ENCODE measurements at regions not wholly inside any gene's neighbourhood (a gene's known extent, or its start where the extent isn't known, plus 50 kb on each side); places are given as distances from the start of the nearest gene placed in this dataset.

GRCh38 chr1:104787866-104788510 lies 1038.3 kb downstream of the AMY1C start:
- H3K9ac ChIP-seq (ENCODE audit: low read length): no peak overlapping the region
- no peaks in the 10 kb centered on the region for H3K36me3 ChIP-seq (ENCODE audit: insufficient read depth, low read length)
- H3K27ac ChIP-seq (ENCODE audit: low read length): no peak overlapping the region
- no peak overlapping the region for H3K4me2 ChIP-seq (ENCODE audit: low read depth, low read length, poor library complexity, severe bottlenecking)
- no peaks in the 10 kb centered on the region for H3K79me2 ChIP-seq (ENCODE audit: low read length)
- H3K9me2 ChIP-seq (replicated peaks; ENCODE audit: insufficient read depth, low read length): no peaks in the 10 kb centered on the region
- H3K4me1 ChIP-seq (ENCODE audit: low read length): no peaks in the 10 kb centered on the region
- H3K9me3 ChIP-seq (ENCODE audit: low read length): peaks cover 5% of the 10 kb centered on the region
- H4K20me1 ChIP-seq (ENCODE audit: insufficient read depth, low read depth, low read length): no peaks in the 10 kb centered on the region
- no peak overlapping the region for H2AFZ ChIP-seq (ENCODE audit: low read length)
- H3K27me3 ChIP-seq (ENCODE audit: low read length): no peaks in the 10 kb centered on the region
- H3K4me3 ChIP-seq (ENCODE audit: low read length): no peak overlapping the region
- DNase-seq: no peak

GRCh38 chr1:104791030-104791429 lies 1041.3 kb downstream of the AMY1C start:
- H3K36me3 ChIP-seq (ENCODE audit: insufficient read depth, low read length): no peaks in the 10 kb centered on the region
- peaks cover 12% of the 10 kb centered on the region for H3K9me3 ChIP-seq (ENCODE audit: low read length)
- no peaks in the 10 kb centered on the region for H3K9me2 ChIP-seq (replicated peaks; ENCODE audit: insufficient read depth, low read length)
- no peak overlapping the region for H2AFZ ChIP-seq (ENCODE audit: low read length)
- no peaks in the 10 kb centered on the region for H3K79me2 ChIP-seq (ENCODE audit: low read length)
- H3K4me3 ChIP-seq (ENCODE audit: low read length): no peak overlapping the region
- H3K9ac ChIP-seq (ENCODE audit: low read length): no peak overlapping the region
- no peak for DNase-seq
- H3K27me3 ChIP-seq (ENCODE audit: low read length): no peaks in the 10 kb centered on the region
- H3K27ac ChIP-seq (ENCODE audit: low read length): no peak overlapping the region
- H3K4me2 ChIP-seq (ENCODE audit: low read depth, low read length, poor library complexity, severe bottlenecking): no peak overlapping the region
- no peaks in the 10 kb centered on the region for H4K20me1 ChIP-seq (ENCODE audit: insufficient read depth, low read depth, low read length)
- H3K4me1 ChIP-seq (ENCODE audit: low read length): no peaks in the 10 kb centered on the region

- Histone ChIP-seq H3K36me3 (ENCODE audit: insufficient read depth, low read length) (no peaks in the 10 kb centered on the region), H3K4me1 (ENCODE audit: low read length) (no peaks in the 10 kb centered on the region), H3K27ac (ENCODE audit: low read length) (no peak overlapping the region), H3K9ac (ENCODE audit: low read length) (no peak overlapping the region), H4K20me1 (ENCODE audit: insufficient read depth, low read depth, low read length) (no peaks in the 10 kb centered on the region), H3K9me3 (ENCODE audit: low read length) (peaks cover 17% of the 10 kb centered on the region), H3K27me3 (ENCODE audit: low read length) (no peaks in the 10 kb centered on the region), H3K4me3 (ENCODE audit: low read length) (no peak overlapping the region), H3K9me2 (replicated peaks; ENCODE audit: insufficient read depth, low read length) (no peaks in the 10 kb centered on the region), H3K79me2 (ENCODE audit: low read length) (no peaks in the 10 kb centered on the region), H3K4me2 (ENCODE audit: low read depth, low read length, poor library complexity, severe bottlenecking) (no peak overlapping the region), H2AFZ (ENCODE audit: low read length) (no peak overlapping the region)
- DNase-seq: no peak
Measured at GRCh38 chr1:104794035-104794434, 1044.3 kb downstream of the AMY1C start.

GRCh38 chr1:104795931-104796330 lies 1046.2 kb downstream of the AMY1C start:
- no peak overlapping the region for H3K4me3 ChIP-seq (ENCODE audit: low read length)
- H3K27me3 ChIP-seq (ENCODE audit: low read length): no peaks in the 10 kb centered on the region
- H2AFZ ChIP-seq (ENCODE audit: low read length): no peak overlapping the region
- H3K4me2 ChIP-seq (ENCODE audit: low read depth, low read length, poor library complexity, severe bottlenecking): no peak overlapping the region
- no peaks in the 10 kb centered on the region for H3K4me1 ChIP-seq (ENCODE audit: low read length)
- H3K9me2 ChIP-seq (replicated peaks; ENCODE audit: insufficient read depth, low read length): no peaks in the 10 kb centered on the region
- no peaks in the 10 kb centered on the region for H4K20me1 ChIP-seq (ENCODE audit: insufficient read depth, low read depth, low read length)
- DNase-seq: no peak
- H3K36me3 ChIP-seq (ENCODE audit: insufficient read depth, low read length): no peaks in the 10 kb centered on the region
- no peak overlapping the region for H3K9ac ChIP-seq (ENCODE audit: low read length)
- H3K9me3 ChIP-seq (ENCODE audit: low read length): peaks cover 23% of the 10 kb centered on the region
- H3K27ac ChIP-seq (ENCODE audit: low read length): no peak overlapping the region
- H3K79me2 ChIP-seq (ENCODE audit: low read length): no peaks in the 10 kb centered on the region

- Histone ChIP-seq H3K27me3 (ENCODE audit: low read length) (no peaks in the 10 kb centered on the region), H3K4me3 (ENCODE audit: low read length) (no peak overlapping the region), H3K9ac (ENCODE audit: low read length) (no peak overlapping the region), H3K9me2 (replicated peaks; ENCODE audit: insufficient read depth, low read length) (no peaks in the 10 kb centered on the region), H3K4me2 (ENCODE audit: low read depth, low read length, poor library complexity, severe bottlenecking) (no peak overlapping the region), H3K36me3 (ENCODE audit: insufficient read depth, low read length) (no peaks in the 10 kb centered on the region), H3K27ac (ENCODE audit: low read length) (no peak overlapping the region), H3K4me1 (ENCODE audit: low read length) (no peaks in the 10 kb centered on the region), H2AFZ (ENCODE audit: low read length) (no peak overlapping the region), H4K20me1 (ENCODE audit: insufficient read depth, low read depth, low read length) (no peaks in the 10 kb centered on the region), H3K79me2 (ENCODE audit: low read length) (no peaks in the 10 kb centered on the region), H3K9me3 (ENCODE audit: low read length) (peaks cover 23% of the 10 kb centered on the region)
- DNase-seq: no peak
Measured at GRCh38 chr1:104797982-104798381, 1048.3 kb downstream of the AMY1C start.

GRCh38 chr1:104801344-104801743 lies 1051.6 kb downstream of the AMY1C start:
- H4K20me1 ChIP-seq (ENCODE audit: insufficient read depth, low read depth, low read length): no peaks in the 10 kb centered on the region
- DNase-seq: no peak
- H3K79me2 ChIP-seq (ENCODE audit: low read length): no peaks in the 10 kb centered on the region
- H3K4me2 ChIP-seq (ENCODE audit: low read depth, low read length, poor library complexity, severe bottlenecking): no peak overlapping the region
- peaks cover 21% of the 10 kb centered on the region for H3K9me3 ChIP-seq (ENCODE audit: low read length)
- no peaks in the 10 kb centered on the region for H3K36me3 ChIP-seq (ENCODE audit: insufficient read depth, low read length)
- H3K27me3 ChIP-seq (ENCODE audit: low read length): no peaks in the 10 kb centered on the region
- H3K4me3 ChIP-seq (ENCODE audit: low read length): no peak overlapping the region
- no peaks in the 10 kb centered on the region for H3K9me2 ChIP-seq (replicated peaks; ENCODE audit: insufficient read depth, low read length)
- no peak overlapping the region for H3K9ac ChIP-seq (ENCODE audit: low read length)
- no peak overlapping the region for H3K27ac ChIP-seq (ENCODE audit: low read length)
- H2AFZ ChIP-seq (ENCODE audit: low read length): no peak overlapping the region
- no peaks in the 10 kb centered on the region for H3K4me1 ChIP-seq (ENCODE audit: low read length)

- H3K27me3 ChIP-seq (ENCODE audit: low read length): no peaks in the 10 kb centered on the region
- H3K9ac ChIP-seq (ENCODE audit: low read length): no peak overlapping the region
- DNase-seq: no peak
- no peak overlapping the region for H3K4me3 ChIP-seq (ENCODE audit: low read length)
- no peaks in the 10 kb centered on the region for H3K36me3 ChIP-seq (ENCODE audit: insufficient read depth, low read length)
- H4K20me1 ChIP-seq (ENCODE audit: insufficient read depth, low read depth, low read length): no peaks in the 10 kb centered on the region
- no peak overlapping the region for H3K27ac ChIP-seq (ENCODE audit: low read length)
- no peaks in the 10 kb centered on the region for H3K9me2 ChIP-seq (replicated peaks; ENCODE audit: insufficient read depth, low read length)
- H3K4me1 ChIP-seq (ENCODE audit: low read length): no peaks in the 10 kb centered on the region
- H3K9me3 ChIP-seq (ENCODE audit: low read length): peaks cover 19% of the 10 kb centered on the region
- no peak overlapping the region for H2AFZ ChIP-seq (ENCODE audit: low read length)
- no peak overlapping the region for H3K4me2 ChIP-seq (ENCODE audit: low read depth, low read length, poor library complexity, severe bottlenecking)
- H3K79me2 ChIP-seq (ENCODE audit: low read length): no peaks in the 10 kb centered on the region
Measured at GRCh38 chr1:104804147-104804546, 1054.4 kb downstream of the AMY1C start.

- Histone ChIP-seq H3K4me3 (ENCODE audit: low read length) (no peak overlapping the region), H4K20me1 (ENCODE audit: insufficient read depth, low read depth, low read length) (no peaks in the 10 kb centered on the region), H3K9me2 (replicated peaks; ENCODE audit: insufficient read depth, low read length) (no peaks in the 10 kb centered on the region), H3K9ac (ENCODE audit: low read length) (no peak overlapping the region), H3K27me3 (ENCODE audit: low read length) (no peaks in the 10 kb centered on the region), H3K4me2 (ENCODE audit: low read depth, low read length, poor library complexity, severe bottlenecking) (no peak overlapping the region), H3K27ac (ENCODE audit: low read length) (no peak overlapping the region), H2AFZ (ENCODE audit: low read length) (no peak overlapping the region), H3K4me1 (ENCODE audit: low read length) (no peaks in the 10 kb centered on the region), H3K79me2 (ENCODE audit: low read length) (no peaks in the 10 kb centered on the region), H3K36me3 (ENCODE audit: insufficient read depth, low read length) (no peaks in the 10 kb centered on the region), H3K9me3 (ENCODE audit: low read length) (peaks cover 36% of the 10 kb centered on the region)
- no peak for DNase-seq
Measured at GRCh38 chr1:104807590-104807989, 1057.9 kb downstream of the AMY1C start.

All from Karpas-422 (cell line).